CMK (cell line): ENCODE measurements at regions not wholly inside any gene's neighbourhood (a gene's known extent, or its start where the extent isn't known, plus 50 kb on each side); places are given as distances from the start of the nearest gene placed in this dataset.

Experiments used
- DNase-seq: peaks from one replicate; pipeline ENCODE4 v3.0.0-alpha.2; 2010; ENCODE audit warnings: low read depth

GRCh38 chr20:7257692-7258466 lies 490.4 kb downstream of the BMP2 start:
- DNase-seq = no peak

GRCh38 chr20:7262803-7263202 lies 495.3 kb downstream of the BMP2 start:
- no peak for DNase-seq

- no peak for DNase-seq
Measured at GRCh38 chr20:7264137-7264536, 496.7 kb downstream of the BMP2 start.

- DNase-seq = no peak
Measured at GRCh38 chr20:7269452-7269851, 502.0 kb downstream of the BMP2 start.

GRCh38 chr20:7272512-7272911 lies 505.0 kb downstream of the BMP2 start:
- DNase-seq = no peak

GRCh38 chr20:7274870-7275269 lies 507.4 kb downstream of the BMP2 start:
- no peak for DNase-seq

- no peak for DNase-seq
Measured at GRCh38 chr20:7275645-7276237, 508.3 kb downstream of the BMP2 start.

- DNase-seq = peak; percentile 48
Measured at GRCh38 chr20:7285918-7286556, 518.6 kb downstream of the BMP2 start.

- no peak for DNase-seq
Measured at GRCh38 chr20:7291323-7291943, 523.9 kb downstream of the BMP2 start.

- no peak for DNase-seq
Measured at GRCh38 chr20:7291946-7292345, 524.5 kb downstream of the BMP2 start.

GRCh38 chr20:7294816-7295360 lies 527.4 kb downstream of the BMP2 start:
- no peak for DNase-seq

- no peak for DNase-seq
Measured at GRCh38 chr20:7301807-7302206, 534.3 kb downstream of the BMP2 start.

- DNase-seq = no peak
Measured at GRCh38 chr20:7302250-7302649, 534.8 kb downstream of the BMP2 start.

- no peak for DNase-seq
Measured at GRCh38 chr20:7305976-7306375, 538.5 kb downstream of the BMP2 start.

- DNase-seq = no peak
Measured at GRCh38 chr20:7308163-7308562, 540.7 kb downstream of the BMP2 start.

- DNase-seq = no peak
Measured at GRCh38 chr20:7313047-7313446, 545.6 kb downstream of the BMP2 start.

GRCh38 chr20:7323957-7324356 lies 556.5 kb downstream of the BMP2 start:
- no peak for DNase-seq

GRCh38 chr20:7327810-7328209 lies 560.3 kb downstream of the BMP2 start:
- no peak for DNase-seq

GRCh38 chr20:7330850-7331249 lies 563.4 kb downstream of the BMP2 start:
- no peak for DNase-seq

GRCh38 chr20:7332169-7332568 lies 564.7 kb downstream of the BMP2 start:
- no peak for DNase-seq

GRCh38 chr20:7333841-7334240 lies 566.4 kb downstream of the BMP2 start:
- DNase-seq = no peak

GRCh38 chr20:7346026-7346425 lies 578.5 kb downstream of the BMP2 start:
- no peak for DNase-seq

GRCh38 chr20:7346562-7346961 lies 579.1 kb downstream of the BMP2 start:
- DNase-seq = no peak
